Thoracic aorta (tissue), 2 donors: ENCODE measurements at regions not wholly inside any gene's neighbourhood (a gene's known extent, or its start where the extent isn't known, plus 50 kb on each side); places are given as distances from the start of the nearest gene placed in this dataset.

Experiments used
- ATAC-seq: fragments of 150-250 bp; one replicate; pipeline ENCODE4 v1.8.0; 2017; ENCODE audit warnings: low read depth; ENCODE audit not compliant: insufficient number of reproducible peaks, low FRiP score
- DNase-seq: peaks from one replicate; pipeline ENCODE4 v3.0.0-alpha.2; 2020; ENCODE audit warnings: low spot score
- H3K27ac ChIP-seq, 2 donors: fragments of 200-600 bp; sonication (generic); 1 replicate in 1 of 2; 2 replicates in 1 of 2; pipeline ENCODE4 v1.5.1; 2016; ENCODE audit warnings: mild to moderate bottlenecking in 2 of 2, moderate library complexity in 2 of 2
- H3K27me3 ChIP-seq: fragments of 200-600 bp; sonication (generic); replicated peaks from 2 replicates; pipeline ENCODE4 v1.6.0; 2016; ENCODE audit warnings: mild to moderate bottlenecking; ENCODE audit not compliant: insufficient read depth
- H3K36me3 ChIP-seq: fragments of 200-600 bp; sonication (generic); one replicate; pipeline ENCODE4 v1.5.1; 2016
- H3K4me1 ChIP-seq, 2 donors: fragments of 200-600 bp; sonication (generic); 1 replicate in 1 of 2; 2 replicates in 1 of 2; pipeline versions ENCODE4 v1.5.1 to v1.6.0; 2016; ENCODE audit warnings: low read depth in 2 of 2, mild to moderate bottlenecking in 1 of 2; ENCODE audit not compliant: control insufficient read depth in 1 of 2
- H3K4me3 ChIP-seq: fragments of 200-600 bp; sonication (generic); 2 replicates; pipeline ENCODE4 v1.5.1; 2016; ENCODE audit warnings: mild to moderate bottlenecking
- H3K9me3 ChIP-seq: fragments of 200-600 bp; sonication (generic); 2 replicates; pipeline ENCODE4 v1.5.1; 2016
- TF ChIP-seq, protein P1 (sequence below): fragments of 200-600 bp; sonication (generic); IDR thresholded peaks from one replicate; pipeline ENCODE4 v1.5.1; 2019; ENCODE audit warnings: antibody characterized with exemption

DNA sequence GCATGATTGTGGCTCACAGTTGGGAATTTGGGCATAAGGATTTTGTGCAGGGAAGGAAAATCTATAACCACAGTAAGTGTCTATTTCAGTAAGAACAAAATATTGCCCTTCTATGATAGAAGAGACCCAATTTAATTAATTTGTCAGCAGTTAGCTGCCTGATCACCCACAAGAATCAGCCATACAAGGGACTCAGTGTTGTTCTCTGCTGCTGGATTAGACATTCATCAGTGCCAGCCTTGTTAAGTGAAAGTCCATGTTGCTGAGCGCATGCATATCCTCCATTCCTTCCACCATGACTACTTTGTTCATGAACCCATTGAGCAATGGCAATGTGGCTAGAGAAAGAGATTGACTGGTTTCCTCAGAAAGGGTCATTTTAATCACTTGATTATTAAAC, 125.3 kb upstream of the PDHA2 start:
- no peaks in the 10 kb centered on the region for H3K27me3 ChIP-seq
- H3K36me3 ChIP-seq, result no peaks in the 10 kb centered on the region
- H3K9me3 ChIP-seq, result no peaks in the 10 kb centered on the region
- no peak overlapping the region for H3K4me3 ChIP-seq
- no peak for DNase-seq
- no peak for ATAC-seq
- TF ChIP-seq, protein P1, sequence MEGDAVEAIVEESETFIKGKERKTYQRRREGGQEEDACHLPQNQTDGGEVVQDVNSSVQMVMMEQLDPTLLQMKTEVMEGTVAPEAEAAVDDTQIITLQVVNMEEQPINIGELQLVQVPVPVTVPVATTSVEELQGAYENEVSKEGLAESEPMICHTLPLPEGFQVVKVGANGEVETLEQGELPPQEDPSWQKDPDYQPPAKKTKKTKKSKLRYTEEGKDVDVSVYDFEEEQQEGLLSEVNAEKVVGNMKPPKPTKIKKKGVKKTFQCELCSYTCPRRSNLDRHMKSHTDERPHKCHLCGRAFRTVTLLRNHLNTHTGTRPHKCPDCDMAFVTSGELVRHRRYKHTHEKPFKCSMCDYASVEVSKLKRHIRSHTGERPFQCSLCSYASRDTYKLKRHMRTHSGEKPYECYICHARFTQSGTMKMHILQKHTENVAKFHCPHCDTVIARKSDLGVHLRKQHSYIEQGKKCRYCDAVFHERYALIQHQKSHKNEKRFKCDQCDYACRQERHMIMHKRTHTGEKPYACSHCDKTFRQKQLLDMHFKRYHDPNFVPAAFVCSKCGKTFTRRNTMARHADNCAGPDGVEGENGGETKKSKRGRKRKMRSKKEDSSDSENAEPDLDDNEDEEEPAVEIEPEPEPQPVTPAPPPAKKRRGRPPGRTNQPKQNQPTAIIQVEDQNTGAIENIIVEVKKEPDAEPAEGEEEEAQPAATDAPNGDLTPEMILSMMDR, result no peak
- no peaks in the 10 kb centered on the region for H3K4me1 ChIP-seq
- H3K27ac ChIP-seq, result no peak overlapping the region

DNA sequence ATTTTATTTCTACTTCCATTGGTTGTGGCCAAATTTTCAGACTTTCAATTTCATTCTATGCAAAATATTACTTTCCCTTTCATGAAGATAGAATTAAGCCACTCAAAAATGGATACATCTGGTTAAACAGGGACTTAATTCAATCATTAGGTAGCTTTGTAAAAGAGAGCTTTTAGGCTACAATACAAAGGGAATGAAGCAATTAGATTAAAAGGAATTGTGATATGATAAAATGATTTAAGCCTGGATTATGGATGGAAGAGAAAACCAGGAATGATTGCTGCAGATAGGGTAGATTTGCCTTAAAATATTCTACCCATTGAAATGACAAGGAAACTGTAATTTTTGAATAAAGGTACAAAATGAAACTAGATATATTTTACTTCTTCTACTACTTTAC, 134.6 kb upstream of the PDHA2 start:
- Histone ChIP-seq H3K27ac (no peak overlapping the region), H3K4me1 (peaks cover 5 to 6% of the 10 kb centered on the region in 2 donors), H3K36me3 (no peaks in the 10 kb centered on the region), H3K27me3 (no peaks in the 10 kb centered on the region), H3K9me3 (no peaks in the 10 kb centered on the region), H3K4me3 (no peak overlapping the region)
- DNase-seq, result no peak
- TF ChIP-seq, protein P1, result no peak
- no peak for ATAC-seq

DNA sequence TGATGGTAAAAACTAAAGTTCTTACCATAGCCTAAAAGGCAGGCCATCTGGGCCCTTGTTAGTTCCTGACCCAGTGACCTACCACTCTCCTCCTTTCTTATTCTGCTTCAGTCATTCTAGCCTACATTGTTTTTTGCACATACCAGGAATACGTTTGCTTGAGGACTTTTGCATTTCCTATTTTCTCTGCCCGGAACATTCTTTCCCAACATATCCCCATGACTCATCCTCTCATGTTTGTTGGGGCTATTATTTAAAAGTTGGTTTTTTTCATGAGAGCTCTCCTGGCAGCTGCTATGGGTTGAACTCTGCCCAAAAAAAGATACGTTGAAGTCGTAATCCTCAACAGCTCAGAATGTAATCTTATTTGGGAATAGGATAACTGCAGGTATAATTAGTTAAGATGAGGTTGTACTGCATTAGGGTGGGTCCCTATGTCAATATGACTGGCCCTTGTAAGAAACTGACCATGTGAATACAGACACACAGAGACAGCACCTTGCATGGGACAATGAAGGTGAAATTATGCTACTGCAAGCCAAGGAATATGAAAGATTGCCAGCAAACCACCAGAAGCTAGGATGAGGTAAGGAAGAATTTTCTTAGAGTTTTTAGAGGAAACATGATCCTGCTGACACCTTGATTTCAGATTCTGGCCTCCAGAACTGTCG, 138.3 kb upstream of the PDHA2 start:
- Histone ChIP-seq H3K36me3 (no peaks in the 10 kb centered on the region), H3K4me1 (peaks cover 5 to 6% of the 10 kb centered on the region in 2 donors), H3K27me3 (no peaks in the 10 kb centered on the region), H3K27ac (peak overlapping the region in 1 of 2 donors; percentile 25), H3K9me3 (no peaks in the 10 kb centered on the region), H3K4me3 (peak overlapping the region; percentile 26)
- ATAC-seq (peak; percentile 73), DNase-seq (no peak)
- TF ChIP-seq, protein P1, result no peak

DNA sequence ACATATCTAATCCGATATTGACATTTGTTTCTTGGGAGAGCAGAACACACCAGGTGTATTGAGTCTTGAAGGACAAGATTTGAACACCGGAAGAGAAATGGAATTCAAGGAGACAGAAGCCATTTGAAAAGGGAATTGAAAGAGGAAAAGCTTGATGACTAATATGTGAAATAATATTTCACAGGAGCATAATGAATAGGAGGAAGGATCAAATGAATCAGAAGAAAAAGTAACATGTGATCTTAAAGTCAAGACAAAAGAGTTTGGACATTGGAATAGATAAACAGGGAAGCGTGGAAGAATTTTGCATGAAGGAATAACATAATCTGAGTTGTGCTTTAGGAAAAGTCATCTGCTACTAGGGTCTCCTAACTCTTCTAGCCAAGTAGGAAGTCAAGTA, 145.5 kb upstream of the PDHA2 start:
- no peak overlapping the region for H3K27ac ChIP-seq
- no peaks in the 10 kb centered on the region for H3K4me1 ChIP-seq
- no peaks in the 10 kb centered on the region for H3K27me3 ChIP-seq
- TF ChIP-seq, protein P1, result no peak
- ATAC-seq (no peak), DNase-seq (no peak)
- no peak overlapping the region for H3K4me3 ChIP-seq
- no peaks in the 10 kb centered on the region for H3K9me3 ChIP-seq
- H3K36me3 ChIP-seq, result no peaks in the 10 kb centered on the region

DNA sequence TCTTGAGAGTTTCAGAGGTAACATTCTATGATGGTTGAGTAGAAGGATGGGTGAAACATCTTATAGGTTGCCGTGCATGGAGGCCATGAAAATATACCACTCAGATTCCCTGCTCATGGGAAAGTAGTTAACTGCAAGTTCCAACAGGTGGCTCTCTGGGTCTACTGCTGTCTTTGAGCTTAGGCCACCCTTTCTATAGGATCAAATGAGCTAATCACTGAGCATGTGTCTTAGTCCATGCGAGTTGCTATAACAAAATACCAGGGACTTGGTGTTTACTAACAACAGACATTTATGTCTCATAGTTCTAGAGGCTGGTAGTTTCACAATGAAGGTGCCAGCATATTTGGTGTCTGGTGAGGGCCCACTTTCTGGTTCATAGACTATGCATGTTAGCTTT, 144.8 kb upstream of the UNC5C start:
- ATAC-seq (no peak), DNase-seq (no peak)
- Histone ChIP-seq H3K36me3 (no peaks in the 10 kb centered on the region), H3K27ac (no peak overlapping the region), H3K27me3 (no peaks in the 10 kb centered on the region), H3K9me3 (no peaks in the 10 kb centered on the region), H3K4me3 (no peak overlapping the region), H3K4me1 (no peaks in the 10 kb centered on the region)
- TF ChIP-seq, protein P1, result no peak
